ES-I3 (cell line): ENCODE measurements at regions not wholly inside any gene's neighbourhood (a gene's known extent, or its start where the extent isn't known, plus 50 kb on each side); places are given as distances from the start of the nearest gene placed in this dataset.

Experiments
- H3K36me3 ChIP-seq: 2 replicates; pipeline ENCODE4 v1.6.1; 2013; ENCODE audit warnings: mild to moderate bottlenecking, low read length, control low read depth, moderate library complexity; ENCODE audit not compliant: insufficient read depth
- H3K4me1 ChIP-seq: 2 replicates; pipeline ENCODE4 v1.6.1; 2013; ENCODE audit warnings: mild to moderate bottlenecking, control low read depth, low read length; ENCODE audit not compliant: insufficient read depth
- H3K9ac ChIP-seq: 2 replicates; pipeline ENCODE4 v1.6.1; 2013; ENCODE audit warnings: low read depth, mild to moderate bottlenecking, low read length, moderate library complexity
- H3K9me3 ChIP-seq: 2 replicates; pipeline ENCODE4 v1.6.1; 2013; ENCODE audit warnings: mild to moderate bottlenecking, low read length, moderate library complexity; ENCODE audit not compliant: control insufficient read depth, insufficient read depth

- H3K9me3 ChIP-seq: no peaks in the 10 kb centered on the region
- no peak overlapping the region for H3K9ac ChIP-seq
Observed at GRCh38 chr14:104356738-104357688, 218.6 kb downstream of the KIF26A start.

GRCh38 chr14:104357689-104358527 is 219.5 kb downstream of the KIF26A start:
- H3K9me3 ChIP-seq: no peaks in the 10 kb centered on the region

More at GRCh38 chr14:104356738-104357688, 218.6 kb downstream of the KIF26A start:
- Histone ChIP-seq H3K4me1 (no peaks in the 10 kb centered on the region), H3K36me3 (no peaks in the 10 kb centered on the region)

GRCh38 chr14:104358528-104359300 is 220.3 kb downstream of the KIF26A start:
- Histone ChIP-seq H3K36me3 (no peaks in the 10 kb centered on the region), H3K9me3 (no peaks in the 10 kb centered on the region)

More at GRCh38 chr14:104357689-104358527, 219.5 kb downstream of the KIF26A start:
- no peak overlapping the region for H3K9ac ChIP-seq
- no peaks in the 10 kb centered on the region for H3K36me3 ChIP-seq
- H3K4me1 ChIP-seq: no peaks in the 10 kb centered on the region

GRCh38 chr14:104359301-104359968 is 220.1 kb upstream of the C14orf180 start:
- Histone ChIP-seq H3K4me1 (no peaks in the 10 kb centered on the region), H3K9ac (no peak overlapping the region), H3K36me3 (no peaks in the 10 kb centered on the region), H3K9me3 (no peaks in the 10 kb centered on the region)

More at GRCh38 chr14:104358528-104359300, 220.3 kb downstream of the KIF26A start:
- Histone ChIP-seq H3K4me1 (no peaks in the 10 kb centered on the region), H3K9ac (no peak overlapping the region)

GRCh38 chr14:104359969-104360442 is 219.6 kb upstream of the C14orf180 start:
- no peak overlapping the region for H3K9ac ChIP-seq
- H3K36me3 ChIP-seq: no peaks in the 10 kb centered on the region
- no peaks in the 10 kb centered on the region for H3K4me1 ChIP-seq
- no peaks in the 10 kb centered on the region for H3K9me3 ChIP-seq

- Histone ChIP-seq H3K9me3 (no peaks in the 10 kb centered on the region), H3K9ac (no peak overlapping the region), H3K4me1 (no peaks in the 10 kb centered on the region), H3K36me3 (no peaks in the 10 kb centered on the region)
Observed at GRCh38 chr14:104360501-104360900, 219.1 kb upstream of the C14orf180 start.

GRCh38 chr14:104361101-104361591 is 218.4 kb upstream of the C14orf180 start:
- Histone ChIP-seq H3K9me3 (no peaks in the 10 kb centered on the region), H3K9ac (no peak overlapping the region), H3K4me1 (no peaks in the 10 kb centered on the region), H3K36me3 (no peaks in the 10 kb centered on the region)

GRCh38 chr14:104361921-104362681 is 217.5 kb upstream of the C14orf180 start:
- Histone ChIP-seq H3K9me3 (no peaks in the 10 kb centered on the region), H3K4me1 (no peaks in the 10 kb centered on the region), H3K9ac (no peak overlapping the region), H3K36me3 (no peaks in the 10 kb centered on the region)

- no peak overlapping the region for H3K9ac ChIP-seq
- H3K4me1 ChIP-seq: no peaks in the 10 kb centered on the region
- no peaks in the 10 kb centered on the region for H3K9me3 ChIP-seq
- H3K36me3 ChIP-seq: no peaks in the 10 kb centered on the region
Observed at GRCh38 chr14:104362761-104363605, 216.6 kb upstream of the C14orf180 start.

GRCh38 chr14:104363891-104364760 is 215.4 kb upstream of the C14orf180 start:
- Histone ChIP-seq H3K36me3 (no peaks in the 10 kb centered on the region), H3K9ac (no peak overlapping the region), H3K9me3 (no peaks in the 10 kb centered on the region), H3K4me1 (no peaks in the 10 kb centered on the region)

GRCh38 chr14:104364830-104365229 is 214.7 kb upstream of the C14orf180 start:
- H3K4me1 ChIP-seq: no peaks in the 10 kb centered on the region
- no peaks in the 10 kb centered on the region for H3K36me3 ChIP-seq
- H3K9ac ChIP-seq: no peak overlapping the region
- H3K9me3 ChIP-seq: no peaks in the 10 kb centered on the region
